ENCODE measurements at regions not wholly inside any gene's neighbourhood (a gene's known extent, or its start where the extent isn't known, plus 50 kb on each side); places are given as distances from the start of the nearest gene placed in this dataset.

DNA sequence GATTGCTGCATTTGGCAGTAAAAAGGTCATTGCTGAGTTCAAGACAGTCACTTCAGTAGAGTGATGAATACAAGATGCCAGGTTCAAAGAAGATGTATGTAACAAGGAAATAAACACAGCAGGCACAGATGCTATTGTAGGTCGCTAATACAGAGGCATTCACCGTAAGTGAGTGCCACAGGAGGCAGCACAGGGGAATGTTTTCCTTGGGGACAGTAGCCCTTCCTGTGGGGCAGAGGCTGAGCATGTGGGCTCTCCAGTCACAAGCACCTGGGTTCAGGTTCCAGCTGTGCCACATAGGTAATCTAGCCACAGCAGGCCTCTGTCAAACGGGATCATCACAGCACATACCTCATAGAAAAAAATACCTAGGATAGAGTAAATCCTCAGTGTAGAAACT is 86.3 kb downstream of the RSL24D1 start:
- DNase-seq (ENCODE audit: low read depth, low spot score), result no peak
- Mint-ChIP-seq H3K4me3 (no peak overlapping the region), H3K9me3 (no peaks in the 10 kb centered on the region), H3K27me3 (ENCODE audit: low read depth) (peaks cover 2% of the 10 kb centered on the region), H3K36me3 (ENCODE audit: low read depth) (no peaks in the 10 kb centered on the region), H3K27ac (ENCODE audit: unreplicated experiment) (no peak overlapping the region), H3K4me1 (peaks cover 17% of the 10 kb centered on the region)
- TF ChIP-seq, protein P1, sequence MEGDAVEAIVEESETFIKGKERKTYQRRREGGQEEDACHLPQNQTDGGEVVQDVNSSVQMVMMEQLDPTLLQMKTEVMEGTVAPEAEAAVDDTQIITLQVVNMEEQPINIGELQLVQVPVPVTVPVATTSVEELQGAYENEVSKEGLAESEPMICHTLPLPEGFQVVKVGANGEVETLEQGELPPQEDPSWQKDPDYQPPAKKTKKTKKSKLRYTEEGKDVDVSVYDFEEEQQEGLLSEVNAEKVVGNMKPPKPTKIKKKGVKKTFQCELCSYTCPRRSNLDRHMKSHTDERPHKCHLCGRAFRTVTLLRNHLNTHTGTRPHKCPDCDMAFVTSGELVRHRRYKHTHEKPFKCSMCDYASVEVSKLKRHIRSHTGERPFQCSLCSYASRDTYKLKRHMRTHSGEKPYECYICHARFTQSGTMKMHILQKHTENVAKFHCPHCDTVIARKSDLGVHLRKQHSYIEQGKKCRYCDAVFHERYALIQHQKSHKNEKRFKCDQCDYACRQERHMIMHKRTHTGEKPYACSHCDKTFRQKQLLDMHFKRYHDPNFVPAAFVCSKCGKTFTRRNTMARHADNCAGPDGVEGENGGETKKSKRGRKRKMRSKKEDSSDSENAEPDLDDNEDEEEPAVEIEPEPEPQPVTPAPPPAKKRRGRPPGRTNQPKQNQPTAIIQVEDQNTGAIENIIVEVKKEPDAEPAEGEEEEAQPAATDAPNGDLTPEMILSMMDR (conservative IDR thresholded peaks at IDR 0.05), result no peak

DNA sequence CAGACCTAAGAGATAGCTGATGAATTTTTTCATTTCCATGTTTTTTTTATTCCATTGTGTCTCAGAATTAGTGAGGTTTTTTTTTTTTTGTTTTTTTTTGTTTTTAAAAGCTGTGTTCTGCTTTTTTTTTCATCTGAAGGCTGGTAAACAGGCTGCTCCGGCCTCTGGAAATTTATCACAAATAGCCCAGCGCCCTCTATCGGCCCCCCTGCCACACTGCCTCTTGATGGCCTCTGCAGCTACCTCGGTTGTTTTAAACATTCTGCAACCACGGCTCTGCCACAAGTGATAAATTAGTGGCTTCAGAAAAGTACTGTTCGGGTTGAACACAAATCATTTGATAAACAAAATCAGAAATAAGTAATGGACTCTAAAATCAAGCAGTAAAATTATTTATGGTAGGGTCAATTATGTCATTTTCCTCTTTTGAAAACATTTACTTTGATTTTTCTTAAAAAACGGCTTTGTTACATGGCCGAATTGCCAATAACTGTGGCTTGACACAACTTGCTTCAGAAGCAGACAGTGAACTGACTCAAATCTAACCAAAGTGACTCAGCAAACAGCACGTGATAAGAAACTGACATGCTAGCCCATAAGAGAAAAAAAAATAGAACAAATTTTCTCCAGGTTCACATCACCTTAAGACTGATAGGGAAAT is 87.8 kb downstream of the RSL24D1 start:
- Mint-ChIP-seq H3K4me3 (no peak overlapping the region), H3K9me3 (no peaks in the 10 kb centered on the region), H3K36me3 (ENCODE audit: low read depth) (no peaks in the 10 kb centered on the region), H3K4me1 (peaks cover 17% of the 10 kb centered on the region), H3K27me3 (ENCODE audit: low read depth) (no peaks in the 10 kb centered on the region), H3K27ac (ENCODE audit: unreplicated experiment) (no peak overlapping the region)
- DNase-seq (ENCODE audit: low read depth, low spot score), result peak; percentile 78
- TF ChIP-seq, protein P1 (conservative IDR thresholded peaks at IDR 0.05), result peak; percentile 82

DNA sequence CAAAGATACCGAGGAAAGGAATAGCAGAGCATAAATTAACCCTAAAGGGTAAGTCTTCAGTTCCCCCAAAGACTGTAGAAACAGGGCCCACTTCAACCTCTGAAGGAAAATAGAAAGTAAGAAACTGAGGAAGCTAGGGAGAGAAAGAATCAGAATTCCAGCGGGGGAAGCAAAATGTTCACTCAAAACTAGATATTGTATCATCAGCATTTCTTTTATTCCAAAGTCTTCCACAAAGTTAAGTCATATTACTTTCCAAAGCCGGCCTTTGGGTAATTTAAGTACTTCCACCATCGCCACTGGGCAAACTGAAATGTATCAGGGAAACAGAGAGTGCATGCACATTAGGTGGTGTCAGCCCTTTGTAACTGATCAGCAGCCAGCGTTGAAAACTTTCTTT is 88.3 kb downstream of the RSL24D1 start:
- no peaks in the 10 kb centered on the region for H3K27me3 Mint-ChIP-seq (ENCODE audit: low read depth)
- peaks cover 17% of the 10 kb centered on the region for H3K4me1 Mint-ChIP-seq
- H3K9me3 Mint-ChIP-seq, result no peaks in the 10 kb centered on the region
- DNase-seq (ENCODE audit: low read depth, low spot score), result no peak
- TF ChIP-seq, protein P1 (conservative IDR thresholded peaks at IDR 0.05), result no peak
- no peak overlapping the region for H3K4me3 Mint-ChIP-seq
- H3K36me3 Mint-ChIP-seq (ENCODE audit: low read depth), result no peaks in the 10 kb centered on the region
- no peak overlapping the region for H3K27ac Mint-ChIP-seq (ENCODE audit: unreplicated experiment)

DNA sequence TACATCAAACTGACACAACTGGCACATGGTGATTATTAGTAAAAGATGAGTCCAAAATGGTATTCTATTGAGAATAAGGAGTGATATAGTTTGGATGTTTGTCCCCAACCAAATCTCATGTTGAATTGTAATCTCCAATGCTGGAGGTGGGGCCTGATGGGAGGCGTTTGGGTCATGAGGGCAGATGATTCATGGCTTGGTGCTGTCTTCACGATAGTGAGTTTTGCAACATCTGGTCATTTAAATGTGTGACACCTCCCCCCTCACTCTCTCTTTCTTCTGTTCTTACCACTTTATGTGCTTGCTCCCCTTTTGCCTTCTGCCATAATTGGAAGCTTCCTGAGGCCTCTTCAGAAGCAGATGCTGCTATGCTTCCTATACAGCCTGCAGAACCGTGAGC is 90.6 kb downstream of the RSL24D1 start:
- peaks cover 2% of the 10 kb centered on the region for H3K27me3 Mint-ChIP-seq (ENCODE audit: low read depth)
- peaks cover 17% of the 10 kb centered on the region for H3K4me1 Mint-ChIP-seq
- no peak overlapping the region for H3K4me3 Mint-ChIP-seq
- H3K27ac Mint-ChIP-seq (ENCODE audit: unreplicated experiment), result no peak overlapping the region
- TF ChIP-seq, protein P1 (conservative IDR thresholded peaks at IDR 0.05), result no peak
- no peak for DNase-seq (ENCODE audit: low read depth, low spot score)
- no peaks in the 10 kb centered on the region for H3K9me3 Mint-ChIP-seq
- no peaks in the 10 kb centered on the region for H3K36me3 Mint-ChIP-seq (ENCODE audit: low read depth)

DNA sequence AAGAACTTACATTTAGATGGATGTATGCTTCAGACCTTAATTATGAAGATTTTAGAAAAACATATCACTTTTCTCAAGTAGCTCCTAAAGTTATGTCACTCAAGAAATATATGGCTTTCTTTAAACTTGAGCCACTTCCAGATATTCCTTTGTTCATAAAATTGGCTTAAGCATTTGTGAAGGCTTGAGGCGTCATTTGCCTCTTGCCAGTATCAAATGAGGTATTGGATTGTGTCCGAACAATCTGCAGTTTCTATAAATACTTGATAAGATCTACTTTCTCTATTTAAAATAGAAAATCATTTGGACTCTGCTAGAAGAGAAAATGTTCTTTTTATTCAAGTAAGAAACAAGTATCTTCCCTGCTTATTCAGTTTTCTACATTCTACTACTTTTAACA is 102.6 kb downstream of the RSL24D1 start:
- no peak for DNase-seq (ENCODE audit: low read depth, low spot score)
- H3K9me3 Mint-ChIP-seq, result no peaks in the 10 kb centered on the region
- TF ChIP-seq, protein P1 (conservative IDR thresholded peaks at IDR 0.05), result no peak
- peaks cover 6% of the 10 kb centered on the region for H3K27me3 Mint-ChIP-seq (ENCODE audit: low read depth)
- H3K27ac Mint-ChIP-seq (ENCODE audit: unreplicated experiment), result no peak overlapping the region
- H3K4me1 Mint-ChIP-seq, result no peaks in the 10 kb centered on the region
- no peak overlapping the region for H3K4me3 Mint-ChIP-seq
- H3K36me3 Mint-ChIP-seq (ENCODE audit: low read depth), result no peaks in the 10 kb centered on the region
